GM19467 (cell line): ENCODE measurements at regions not wholly inside any gene's neighbourhood (a gene's known extent, or its start where the extent isn't known, plus 50 kb on each side); places are given as distances from the start of the nearest gene placed in this dataset.

ENCODE experiments used
- ATAC-seq: cut with Tn5 transposase; IDR thresholded peaks from one replicate; pipeline ENCODE4 v1.9.1; 2021; ENCODE audit warnings: mild to moderate bottlenecking, moderate library complexity; ENCODE audit not compliant: unreplicated experiment

GRCh38 chr6:97995158-97995557 is 712.1 kb upstream of the MMS22L start:
- no peak for ATAC-seq

GRCh38 chr6:98002678-98003077 is 719.7 kb upstream of the MMS22L start:
- ATAC-seq: no peak

- ATAC-seq: no peak
Observed at GRCh38 chr6:98014442-98015201, 731.6 kb upstream of the MMS22L start.

GRCh38 chr6:98016565-98016964 is 733.5 kb upstream of the MMS22L start:
- ATAC-seq: no peak

GRCh38 chr6:98020222-98020621 is 737.2 kb upstream of the MMS22L start:
- ATAC-seq: no peak

- no peak for ATAC-seq
Observed at GRCh38 chr6:98024359-98024758, 741.3 kb upstream of the MMS22L start.

- ATAC-seq: no peak
Observed at GRCh38 chr6:98027898-98028297, 744.9 kb upstream of the MMS22L start.

GRCh38 chr6:98033617-98034016 is 750.6 kb upstream of the MMS22L start:
- no peak for ATAC-seq

GRCh38 chr6:98036344-98036923 is 753.4 kb upstream of the MMS22L start:
- ATAC-seq: no peak

- no peak for ATAC-seq
Observed at GRCh38 chr6:98037571-98037970, 754.6 kb upstream of the MMS22L start.

GRCh38 chr6:98039443-98039842 is 756.4 kb upstream of the MMS22L start:
- ATAC-seq: no peak

GRCh38 chr6:98039904-98040607 is 757.0 kb upstream of the MMS22L start:
- no peak for ATAC-seq

GRCh38 chr6:98041056-98041455 is 758.0 kb upstream of the MMS22L start:
- ATAC-seq: no peak

GRCh38 chr6:98041921-98042320 is 758.9 kb upstream of the MMS22L start:
- no peak for ATAC-seq

- no peak for ATAC-seq
Observed at GRCh38 chr6:98044151-98044561, 761.1 kb upstream of the MMS22L start.

GRCh38 chr6:98044791-98045470 is 761.9 kb upstream of the MMS22L start:
- ATAC-seq: no peak

- no peak for ATAC-seq
Observed at GRCh38 chr6:98047164-98047563, 764.1 kb upstream of the MMS22L start.

- no peak for ATAC-seq
Observed at GRCh38 chr6:98047871-98048270, 764.9 kb upstream of the MMS22L start.

- peak; percentile 61 for ATAC-seq
Observed at GRCh38 chr6:98054453-98054852, 771.4 kb upstream of the MMS22L start.

GRCh38 chr6:98056955-98057354 is 773.9 kb upstream of the MMS22L start:
- ATAC-seq: no peak

GRCh38 chr6:98067375-98067774 is 767.0 kb upstream of the POU3F2 start:
- ATAC-seq: no peak
